ENCODE measurements at regions not wholly inside any gene's neighbourhood (a gene's known extent, or its start where the extent isn't known, plus 50 kb on each side); places are given as distances from the start of the nearest gene placed in this dataset.
A peak's percentile ranks its signal among the peaks of the same experiment; 100 is the strongest.

- no peak for DNase-seq (ENCODE audit: low spot score)
These were observed 67.6 kb upstream of the SOX1 start for GRCh38 chr13:111999352-111999751.

DNA sequence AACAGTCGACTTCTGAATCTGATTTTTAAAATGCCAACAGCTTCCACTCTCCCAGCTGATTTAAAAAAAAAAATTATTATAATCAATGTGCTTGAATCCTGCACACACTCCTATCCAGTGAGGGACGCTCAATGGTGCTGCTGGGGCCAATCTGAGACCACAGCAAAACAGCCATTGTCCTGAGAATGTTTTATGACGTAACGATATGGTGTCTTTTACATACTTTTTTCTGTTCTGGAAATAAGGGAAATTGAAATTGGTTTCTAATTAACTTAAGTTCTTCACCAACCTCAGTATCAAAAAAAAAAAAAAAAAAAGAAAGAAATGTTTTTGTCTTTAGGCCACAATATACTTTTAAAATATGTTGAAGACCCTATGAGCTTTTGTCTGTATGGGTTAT lies 66.1 kb upstream of the SOX1 start:
- no peak for DNase-seq (ENCODE audit: low spot score)

DNA sequence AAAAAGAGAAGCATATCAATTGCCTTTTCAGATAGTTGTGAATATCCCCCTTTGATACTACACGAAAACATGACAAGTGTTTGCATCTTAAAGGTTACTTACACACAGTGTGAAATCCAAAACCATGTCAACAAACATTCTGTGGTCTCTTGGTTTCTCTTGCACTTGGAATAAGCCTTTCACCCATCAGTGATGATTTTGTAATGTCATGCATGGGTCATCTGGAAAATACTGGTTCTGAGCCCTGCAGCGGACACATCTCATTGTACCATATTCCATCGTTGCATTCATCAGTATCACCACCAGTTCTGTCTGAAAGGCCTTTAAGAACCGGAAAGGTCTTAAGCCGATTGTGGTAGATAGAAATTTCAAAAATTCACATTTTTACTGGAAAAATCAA lies 65.4 kb upstream of the SOX1 start:
- no peak for DNase-seq (ENCODE audit: low spot score)

- DNase-seq (ENCODE audit: low spot score): no peak
These were observed 63.6 kb upstream of the SOX1 start for GRCh38 chr13:112003396-112003795.

GRCh38 chr13:112003941-112004340 lies 63.0 kb upstream of the SOX1 start:
- DNase-seq (ENCODE audit: low spot score): no peak

GRCh38 chr13:112005925-112006324 lies 61.0 kb upstream of the SOX1 start:
- DNase-seq (ENCODE audit: low spot score): no peak

DNA sequence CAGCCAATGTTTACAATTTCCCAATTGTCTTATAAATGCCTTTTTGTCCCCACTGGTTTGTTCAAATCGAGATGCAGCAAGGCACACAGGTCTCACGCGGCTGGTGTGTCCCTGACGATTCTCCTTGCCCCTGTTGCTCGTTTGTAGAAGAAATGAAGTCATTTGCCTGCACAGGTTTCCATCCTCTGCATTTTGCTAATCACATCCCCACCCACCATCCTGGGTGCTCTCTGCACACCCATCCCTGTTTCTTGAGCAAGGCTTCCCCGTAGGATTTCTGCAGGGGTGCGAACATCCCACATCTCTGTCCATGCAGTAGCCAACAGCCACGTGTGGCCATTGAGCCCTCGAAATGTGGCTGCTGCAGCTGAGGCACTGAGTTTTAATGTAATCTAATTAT lies 59.8 kb upstream of the SOX1 start:
- no peak for DNase-seq (ENCODE audit: low spot score)

DNA sequence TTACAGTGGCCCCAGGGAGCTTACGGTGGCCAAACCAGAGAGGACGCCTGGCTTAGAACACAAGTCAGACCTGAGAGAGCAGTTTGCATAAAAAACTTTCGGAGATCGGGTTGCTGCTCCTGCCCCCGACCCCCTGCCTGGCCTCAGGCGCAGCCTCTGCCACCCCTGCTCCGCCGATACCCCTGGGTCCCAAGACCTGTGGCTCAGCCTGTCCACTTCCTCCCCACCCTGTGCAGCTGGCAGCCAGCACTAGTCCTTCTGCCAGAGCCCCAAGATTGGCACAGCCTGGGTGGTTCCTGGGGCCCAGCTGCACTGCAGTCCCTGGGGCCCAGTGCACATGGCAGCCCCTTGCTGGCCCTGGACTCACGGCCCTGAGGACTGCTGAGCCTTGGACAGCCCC lies 56.2 kb upstream of the SOX1 start:
- DNase-seq (ENCODE audit: low spot score): no peak

- DNase-seq (ENCODE audit: low spot score): peak; percentile 42
These were observed 54.8 kb upstream of the SOX1 start for GRCh38 chr13:112012016-112012704.

- DNase-seq (ENCODE audit: low spot score): no peak
These were observed 54.3 kb upstream of the SOX1 start for GRCh38 chr13:112012705-112013085.

DNA sequence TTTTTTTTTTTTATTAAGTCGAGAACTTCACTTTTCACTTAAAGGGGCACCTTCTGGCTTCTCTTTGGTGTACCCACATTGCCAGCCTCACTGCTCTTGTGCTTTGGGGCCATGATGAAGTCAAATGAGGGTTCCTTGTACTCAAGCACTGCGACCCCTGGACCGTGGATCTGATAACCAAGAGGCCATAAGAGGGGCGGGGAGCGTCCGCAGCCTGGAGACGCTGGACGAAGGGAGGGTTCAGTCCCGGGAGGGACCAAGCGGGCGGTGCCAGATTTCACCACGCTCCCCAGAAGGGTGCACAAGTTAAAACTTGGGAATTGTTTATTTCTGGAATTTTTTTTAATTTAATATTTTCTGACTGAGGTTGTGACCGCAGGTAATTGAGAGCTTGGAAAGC lies 53.3 kb upstream of the SOX1 start:
- DNase-seq (ENCODE audit: low spot score): peak; percentile 12

GRCh38 chr13:112014857-112015256 lies 52.1 kb upstream of the SOX1 start:
- peak; percentile 32 for DNase-seq (ENCODE audit: low spot score)

Data from ecto neural progenitor cell (in vitro differentiated cells).